Endothelial cell of umbilical vein (primary cell): ENCODE measurements at regions not wholly inside any gene's neighbourhood (a gene's known extent, or its start where the extent isn't known, plus 50 kb on each side); places are given as distances from the start of the nearest gene placed in this dataset.

ENCODE experiments used
- BruUV-seq: library from RNA; stranded (reverse); fragments of 400-500 nt; replicated peaks from 2 replicates; lab custom pipeline; 2021; lab: Mats Ljungman, UMichigan
- CTCF ChIA-PET: fragments of 300-600, 350-600 bp; sonication (Branson Sonifier 250); formaldehyde crosslinking; loops from one replicate; lab custom pipeline; 2021; ENCODE audit warnings: antibody characterized with exemption, inconsistent platforms; lab: Charles Lee
- POLR2A ChIA-PET: fragments of 300-600, 350-600 bp; sonication (Branson Sonifier 250); formaldehyde crosslinking; loops from one replicate; lab custom pipeline; 2021; ENCODE audit warnings: antibody characterized with exemption, inconsistent platforms; lab: Charles Lee
- DNase-seq: peaks from one replicate; pipeline ENCODE4 v3.0.0-alpha.2; 2011; ENCODE audit warnings: low read depth, low spot score
- FAIRE-seq: peaks from 2 replicates; lab custom pipeline; 2011; peaks lifted over from hg19 to GRCh38; lab: Jason Lieb, UNC
- H2AFZ ChIP-seq: 2 replicates; pipeline ENCODE4 v1.6.0; 2012; ENCODE audit warnings: low read depth, low read length, control low read depth, inconsistent platforms
- H3K27ac ChIP-seq: 2 replicates; pipeline ENCODE4 v1.5.1; 2011; ENCODE audit warnings: low read depth, mild to moderate bottlenecking, control low read depth, low read length, moderate library complexity; ENCODE audit not compliant: insufficient read depth
- H3K27me3 ChIP-seq, 2 experiments: 2 replicates each; pipeline versions ENCODE4 v1.6.0 to v1.6.1; 2011; ENCODE audit warnings: low read length in 2 of 2, mixed read lengths in 1 of 2; ENCODE audit not compliant: control insufficient read depth in 2 of 2, insufficient read depth in 2 of 2
- H3K36me3 ChIP-seq, 2 experiments: 2 replicates in 1 of 2; 3 replicates in 1 of 2; pipeline ENCODE4 v1.5.1; 2011; ENCODE audit warnings: low read length in 2 of 2, mild to moderate bottlenecking in 1 of 2, moderate library complexity in 1 of 2; ENCODE audit not compliant: control insufficient read depth in 2 of 2, insufficient read depth in 2 of 2; ENCODE audit errors: extremely low read depth in 1 of 2
- H3K4me1 ChIP-seq: 3 replicates; pipeline ENCODE4 v1.5.1; 2011; ENCODE audit warnings: mild to moderate bottlenecking, low read length; ENCODE audit not compliant: control insufficient read depth, insufficient read depth; ENCODE audit errors: extremely low read depth
- H3K4me2 ChIP-seq: 2 replicates; pipeline ENCODE4 v1.6.1; 2011; ENCODE audit warnings: low read length, control low read depth, mixed read lengths; ENCODE audit not compliant: insufficient read depth
- H3K4me3 ChIP-seq, 3 experiments: fragments of 200-600 bp in 1 of 3; sonication (generic), shearing (Covaris generic) in 1 of 3; replicated peaks in 1 of 3; 2 replicates each; pipeline ENCODE4 v1.5.1; 2011 to 2016; ENCODE audit warnings: control low read depth in 3 of 3, low read length in 3 of 3, mild to moderate bottlenecking in 2 of 3, inconsistent platforms in 1 of 3, low read depth in 1 of 3, moderate library complexity in 1 of 3; ENCODE audit not compliant: insufficient read depth in 1 of 3
- H3K79me2 ChIP-seq: 2 replicates; pipeline ENCODE4 v1.6.0; 2012; ENCODE audit warnings: low read length, inconsistent platforms; ENCODE audit not compliant: control insufficient read depth, insufficient read depth
- H3K9ac ChIP-seq: replicated peaks from 2 replicates; pipeline ENCODE3; 2011; ENCODE audit warnings: low read length, control low read depth; ENCODE audit not compliant: insufficient read depth; ENCODE audit errors: extremely low read depth
- H3K9me1 ChIP-seq: replicated peaks from 3 replicates; pipeline ENCODE4 v1.6.0; 2011; ENCODE audit warnings: mild to moderate bottlenecking, low read length; ENCODE audit not compliant: control insufficient read depth, insufficient read depth; ENCODE audit errors: extremely low read depth
- H3K9me3 ChIP-seq: replicated peaks from 2 replicates; pipeline ENCODE4 v1.5.1; 2012; ENCODE audit warnings: low read length, inconsistent platforms; ENCODE audit not compliant: control insufficient read depth, insufficient read depth
- H4K20me1 ChIP-seq: replicated peaks from 2 replicates; pipeline ENCODE3; 2011; ENCODE audit warnings: mild to moderate bottlenecking, low read length; ENCODE audit not compliant: control insufficient read depth, insufficient read depth; ENCODE audit errors: extremely low read depth
- CTCF ChIP-seq, 2 donors: IDR thresholded peaks; 1 replicate in 1 of 2; 2 replicates in 1 of 2; pipeline ENCODE4 v1.5.1; 2011; ENCODE audit warnings: low read length in 2 of 2, mild to moderate bottlenecking in 2 of 2, moderate library complexity in 2 of 2, control low read depth in 1 of 2, inconsistent platforms in 1 of 2, low read depth in 1 of 2; ENCODE audit not compliant: insufficient read depth in 1 of 2; ENCODE audit errors: extremely low read depth in 1 of 2
- EZH2 ChIP-seq: IDR thresholded peaks from 2 replicates; pipeline ENCODE4 v1.6.1; 2012; ENCODE audit warnings: borderline replicate concordance, low read depth, mild to moderate bottlenecking, moderate library complexity, low read length, inconsistent platforms; ENCODE audit not compliant: severe bottlenecking
- FOS ChIP-seq: IDR thresholded peaks from 2 replicates; pipeline ENCODE4 v1.6.1; 2011; ENCODE audit warnings: mild to moderate bottlenecking, low read length, moderate library complexity, borderline replicate concordance; ENCODE audit not compliant: insufficient read depth
- MAX ChIP-seq: IDR thresholded peaks from 2 replicates; pipeline ENCODE4 v1.6.1; 2011; ENCODE audit not compliant: insufficient read depth, insufficient read length
- MYC ChIP-seq: IDR thresholded peaks from one replicate; pipeline ENCODE4 v1.6.1; 2011; ENCODE audit warnings: mild to moderate bottlenecking, low read depth, low read length
- POLR2A ChIP-seq: IDR thresholded peaks from 2 replicates; pipeline ENCODE4 v1.6.1; 2012; ENCODE audit warnings: low read depth, mild to moderate bottlenecking, control low read depth, low read length
- POLR2AphosphoS5 ChIP-seq: IDR thresholded peaks from 2 replicates; pipeline ENCODE4 v1.6.1; 2012; ENCODE audit warnings: low read depth, mild to moderate bottlenecking, control low read depth, low read length, moderate library complexity; ENCODE audit not compliant: insufficient read depth
- dilution Hi-C: fragments of 300-500 bp; cut with MboI; formaldehyde crosslinking; loops from one replicate; pipeline ENCODE4 v1.15.0; 2019; ENCODE audit warnings: low sequenced_read_pairs; ENCODE audit not compliant: extremely low pct_ligation_motif_present
- intact Hi-C: fragments of 100-400 bp; cut with micrococcal nuclease; formaldehyde crosslinking; loops from one replicate; pipeline ENCODE4 v1.10.0; 2022

GRCh38 chr3:19702416-19703078 is 231.5 kb downstream of the EFHB start:
- Histone ChIP-seq H3K36me3 (no peaks in the 10 kb centered on the region), H3K4me3 (no peak overlapping the region), H3K79me2 (no peaks in the 10 kb centered on the region), H3K4me2 (no peak overlapping the region), H3K27ac (no peak overlapping the region), H3K27me3 (no peaks in the 10 kb centered on the region), H3K9me3 (no peaks in the 10 kb centered on the region), H4K20me1 (no peaks in the 10 kb centered on the region), H3K9me1 (no peaks in the 10 kb centered on the region), H2AFZ (no peak overlapping the region), H3K4me1 (no peaks in the 10 kb centered on the region), H3K9ac (no peak overlapping the region)
- dilution Hi-C loops (no loop called here), intact Hi-C loops (no loop called here)
- POLR2A ChIA-PET, result no interaction called here
- FAIRE-seq (no peak), DNase-seq (no peak)
- TF ChIP-seq MAX (no peak), MYC (no peak), EZH2 (no peak), POLR2A (no peak), CTCF (IDR thresholded peaks at IDR 0.05; ENCODE audit: extremely low read depth in 1 of 2, insufficient read depth in 1 of 2, low read depth in 1 of 2, low read length in 2 of 2) (no peak), POLR2AphosphoS5 (no peak), FOS (no peak)
- CTCF ChIA-PET, result no interaction called here
- BruUV-seq, result no TSS peak
